ENCODE measurements at regions not wholly inside any gene's neighbourhood (a gene's known extent, or its start where the extent isn't known, plus 50 kb on each side); places are given as distances from the start of the nearest gene placed in this dataset.

DNA sequence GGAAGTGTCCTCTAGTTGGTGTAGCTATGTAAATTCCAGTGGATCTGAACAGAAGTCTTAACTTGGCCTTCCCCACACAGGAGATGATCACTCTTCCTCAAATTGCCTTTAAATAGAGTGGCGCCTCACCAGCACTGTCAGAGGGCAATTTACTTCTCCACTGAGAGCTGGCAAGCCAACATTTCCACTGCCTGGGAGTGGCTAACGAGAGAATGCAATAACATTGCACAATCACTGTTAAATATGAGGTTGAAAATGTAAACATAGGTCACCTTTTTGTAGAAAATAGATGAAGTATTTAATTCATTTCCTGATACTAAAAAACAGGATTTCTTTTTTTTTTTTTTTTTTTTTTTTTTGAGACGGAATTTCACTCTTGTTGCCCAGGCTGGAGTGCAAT lies 55.4 kb upstream of the UBL3 start:
- TF ChIP-seq RCOR1 (IDR thresholded peaks at IDR 0.05; ENCODE audit: low read length) (no peak), MXI1 (IDR thresholded peaks at IDR 0.05; ENCODE audit: low read depth, low read length) (no peak), SIN3A (IDR thresholded peaks at IDR 0.05; ENCODE audit: borderline replicate concordance, low read depth, low read length) (no peak), FOXJ3 (CRISPR knock-in tag; IDR thresholded peaks at IDR 0.05) (no peak), YY1 (IDR thresholded peaks at IDR 0.05; ENCODE audit: low read depth) (no peak), TEAD4 (IDR thresholded peaks at IDR 0.05; ENCODE audit: borderline replicate concordance, insufficient read depth) (no peak), TAF1 (IDR thresholded peaks at IDR 0.05; ENCODE audit: borderline replicate concordance, low read depth, low read length) (no peak), FOSL2 (IDR thresholded peaks at IDR 0.05; ENCODE audit: borderline replicate concordance, low read depth) (no peak), EZH2phosphoT487 (IDR thresholded peaks at IDR 0.05; ENCODE audit: borderline replicate concordance, low read depth) (no peak)
- TF ChIP-seq, protein P1, sequence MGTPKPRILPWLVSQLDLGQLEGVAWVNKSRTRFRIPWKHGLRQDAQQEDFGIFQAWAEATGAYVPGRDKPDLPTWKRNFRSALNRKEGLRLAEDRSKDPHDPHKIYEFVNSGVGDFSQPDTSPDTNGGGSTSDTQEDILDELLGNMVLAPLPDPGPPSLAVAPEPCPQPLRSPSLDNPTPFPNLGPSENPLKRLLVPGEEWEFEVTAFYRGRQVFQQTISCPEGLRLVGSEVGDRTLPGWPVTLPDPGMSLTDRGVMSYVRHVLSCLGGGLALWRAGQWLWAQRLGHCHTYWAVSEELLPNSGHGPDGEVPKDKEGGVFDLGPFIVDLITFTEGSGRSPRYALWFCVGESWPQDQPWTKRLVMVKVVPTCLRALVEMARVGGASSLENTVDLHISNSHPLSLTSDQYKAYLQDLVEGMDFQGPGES (IDR thresholded peaks at IDR 0.05; ENCODE audit: low read depth, low read length) = no peak
- TF ChIP-seq, protein P2, sequence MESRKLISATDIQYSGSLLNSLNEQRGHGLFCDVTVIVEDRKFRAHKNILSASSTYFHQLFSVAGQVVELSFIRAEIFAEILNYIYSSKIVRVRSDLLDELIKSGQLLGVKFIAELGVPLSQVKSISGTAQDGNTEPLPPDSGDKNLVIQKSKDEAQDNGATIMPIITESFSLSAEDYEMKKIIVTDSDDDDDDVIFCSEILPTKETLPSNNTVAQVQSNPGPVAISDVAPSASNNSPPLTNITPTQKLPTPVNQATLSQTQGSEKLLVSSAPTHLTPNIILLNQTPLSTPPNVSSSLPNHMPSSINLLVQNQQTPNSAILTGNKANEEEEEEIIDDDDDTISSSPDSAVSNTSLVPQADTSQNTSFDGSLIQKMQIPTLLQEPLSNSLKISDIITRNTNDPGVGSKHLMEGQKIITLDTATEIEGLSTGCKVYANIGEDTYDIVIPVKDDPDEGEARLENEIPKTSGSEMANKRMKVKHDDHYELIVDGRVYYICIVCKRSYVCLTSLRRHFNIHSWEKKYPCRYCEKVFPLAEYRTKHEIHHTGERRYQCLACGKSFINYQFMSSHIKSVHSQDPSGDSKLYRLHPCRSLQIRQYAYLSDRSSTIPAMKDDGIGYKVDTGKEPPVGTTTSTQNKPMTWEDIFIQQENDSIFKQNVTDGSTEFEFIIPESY (IDR thresholded peaks at IDR 0.05; ENCODE audit: borderline replicate concordance, low read depth) = no peak
- TF ChIP-seq, protein P3, sequence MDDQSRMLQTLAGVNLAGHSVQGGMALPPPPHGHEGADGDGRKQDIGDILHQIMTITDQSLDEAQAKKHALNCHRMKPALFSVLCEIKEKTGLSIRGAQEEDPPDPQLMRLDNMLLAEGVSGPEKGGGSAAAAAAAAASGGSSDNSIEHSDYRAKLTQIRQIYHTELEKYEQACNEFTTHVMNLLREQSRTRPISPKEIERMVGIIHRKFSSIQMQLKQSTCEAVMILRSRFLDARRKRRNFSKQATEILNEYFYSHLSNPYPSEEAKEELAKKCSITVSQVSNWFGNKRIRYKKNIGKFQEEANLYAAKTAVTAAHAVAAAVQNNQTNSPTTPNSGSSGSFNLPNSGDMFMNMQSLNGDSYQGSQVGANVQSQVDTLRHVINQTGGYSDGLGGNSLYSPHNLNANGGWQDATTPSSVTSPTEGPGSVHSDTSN (IDR thresholded peaks at IDR 0.05) = no peak
- TF ChIP-seq, protein P4, sequence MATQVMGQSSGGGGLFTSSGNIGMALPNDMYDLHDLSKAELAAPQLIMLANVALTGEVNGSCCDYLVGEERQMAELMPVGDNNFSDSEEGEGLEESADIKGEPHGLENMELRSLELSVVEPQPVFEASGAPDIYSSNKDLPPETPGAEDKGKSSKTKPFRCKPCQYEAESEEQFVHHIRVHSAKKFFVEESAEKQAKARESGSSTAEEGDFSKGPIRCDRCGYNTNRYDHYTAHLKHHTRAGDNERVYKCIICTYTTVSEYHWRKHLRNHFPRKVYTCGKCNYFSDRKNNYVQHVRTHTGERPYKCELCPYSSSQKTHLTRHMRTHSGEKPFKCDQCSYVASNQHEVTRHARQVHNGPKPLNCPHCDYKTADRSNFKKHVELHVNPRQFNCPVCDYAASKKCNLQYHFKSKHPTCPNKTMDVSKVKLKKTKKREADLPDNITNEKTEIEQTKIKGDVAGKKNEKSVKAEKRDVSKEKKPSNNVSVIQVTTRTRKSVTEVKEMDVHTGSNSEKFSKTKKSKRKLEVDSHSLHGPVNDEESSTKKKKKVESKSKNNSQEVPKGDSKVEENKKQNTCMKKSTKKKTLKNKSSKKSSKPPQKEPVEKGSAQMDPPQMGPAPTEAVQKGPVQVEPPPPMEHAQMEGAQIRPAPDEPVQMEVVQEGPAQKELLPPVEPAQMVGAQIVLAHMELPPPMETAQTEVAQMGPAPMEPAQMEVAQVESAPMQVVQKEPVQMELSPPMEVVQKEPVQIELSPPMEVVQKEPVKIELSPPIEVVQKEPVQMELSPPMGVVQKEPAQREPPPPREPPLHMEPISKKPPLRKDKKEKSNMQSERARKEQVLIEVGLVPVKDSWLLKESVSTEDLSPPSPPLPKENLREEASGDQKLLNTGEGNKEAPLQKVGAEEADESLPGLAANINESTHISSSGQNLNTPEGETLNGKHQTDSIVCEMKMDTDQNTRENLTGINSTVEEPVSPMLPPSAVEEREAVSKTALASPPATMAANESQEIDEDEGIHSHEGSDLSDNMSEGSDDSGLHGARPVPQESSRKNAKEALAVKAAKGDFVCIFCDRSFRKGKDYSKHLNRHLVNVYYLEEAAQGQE (IDR thresholded peaks at IDR 0.05; ENCODE audit: low read depth, low read length) = no peak
- POLR2A ChIA-PET = no interaction called here
- H3K4me3 ChIP-seq (ENCODE audit: low read depth in 2 of 2, low read length in 1 of 2) = no peak overlapping the region
- no peaks in the 10 kb centered on the region for H3K79me2 ChIP-seq (ENCODE audit: insufficient read depth)
- H3F3A ChIP-seq (replicated peaks; ENCODE audit: insufficient read depth) = no peaks in the 10 kb centered on the region
- 87% methylated on average over 3 of the region's 3 CpGs for WGBS (ENCODE audit: low lambda C conversion rate)
- no peak overlapping the region for H3K9ac ChIP-seq
- H3K9me2 ChIP-seq = no peaks in the 10 kb centered on the region
- CTCF ChIA-PET = no interaction called here
- H3K36me3 ChIP-seq (replicated peaks in 1 of 2; ENCODE audit: control insufficient read depth in 1 of 2, insufficient read depth in 2 of 2, low read length in 1 of 2) = no peaks in the 10 kb centered on the region
- no peaks in the 10 kb centered on the region for H4K20me1 ChIP-seq (ENCODE audit: insufficient read depth)
- H3K27ac ChIP-seq (ENCODE audit: low read depth in 2 of 2, low read length in 1 of 2) = no peak overlapping the region
- peaks cover 6 to 17% of the 10 kb centered on the region in 2 experiments; a peak in 2 of 4 replicates for H3K4me1 ChIP-seq (ENCODE audit: control insufficient read depth in 1 of 2, insufficient read depth in 2 of 2, low read depth in 1 of 2, low read length in 1 of 2)
- no peaks in the 10 kb centered on the region for H3K27me3 ChIP-seq (ENCODE audit: insufficient read depth)
- 0 out of 2 replicates have a peak, but pooled peaks cover under 1% of the 10 kb centered on the region for H3K9me3 ChIP-seq
- H3K4me2 ChIP-seq = no peak overlapping the region
- DNase-seq = no peak
- no peak overlapping the region for H2AFZ ChIP-seq (ENCODE audit: low read depth)

Data from SK-N-SH (cell line).